CMK (cell line): ENCODE measurements at regions not wholly inside any gene's neighbourhood (a gene's known extent, or its start where the extent isn't known, plus 50 kb on each side); places are given as distances from the start of the nearest gene placed in this dataset.

ENCODE experiments used
- DNase-seq: peaks from one replicate; pipeline ENCODE4 v3.0.0-alpha.2; 2010; ENCODE audit warnings: low read depth

DNA sequence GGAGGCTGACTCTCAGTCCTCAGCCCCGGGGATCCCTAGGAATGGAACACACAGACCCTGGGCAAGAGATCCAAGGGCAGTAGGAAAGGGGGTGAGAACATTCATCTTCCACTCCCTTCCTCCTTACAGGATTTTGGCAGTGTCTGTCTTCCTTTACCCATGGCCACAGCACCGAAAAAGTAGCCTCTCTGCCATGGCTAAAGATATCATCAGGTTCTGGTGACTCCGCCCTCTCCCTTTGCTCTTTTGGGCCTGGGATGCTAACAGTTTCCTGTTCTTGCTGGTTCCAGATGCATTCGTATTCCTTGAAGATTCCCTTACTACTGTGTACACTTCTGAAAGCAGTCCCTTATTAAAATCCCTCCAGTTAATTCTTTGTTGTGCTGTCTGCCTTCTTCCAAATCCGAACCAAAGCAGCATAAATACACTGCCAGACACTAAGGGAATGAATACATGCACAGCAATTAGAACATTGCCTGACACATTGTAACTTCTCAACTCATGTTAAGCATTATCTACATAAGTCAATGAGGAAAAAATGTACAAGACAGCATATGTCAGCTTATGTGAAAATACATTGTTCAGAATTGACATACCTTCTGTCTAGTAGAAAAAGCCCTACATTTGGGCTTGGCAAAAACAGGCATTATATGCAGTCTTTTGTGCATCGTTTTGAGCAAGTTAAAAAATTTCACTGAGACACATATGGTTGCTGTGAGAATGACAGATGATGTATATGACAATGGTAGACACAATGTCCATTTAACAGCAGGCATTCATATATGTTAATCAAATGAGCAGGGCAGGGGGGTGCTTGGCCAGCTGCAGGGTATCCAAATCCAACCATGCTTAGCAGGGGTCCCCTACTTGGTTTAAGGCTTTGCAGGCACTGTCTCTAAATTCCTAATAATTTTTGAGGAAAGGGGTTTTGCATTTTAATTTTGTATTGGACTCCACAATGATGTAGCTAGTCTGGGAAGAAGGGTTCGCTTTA, 58.8 kb upstream of the RAI14 start:
- no peak for DNase-seq

DNA sequence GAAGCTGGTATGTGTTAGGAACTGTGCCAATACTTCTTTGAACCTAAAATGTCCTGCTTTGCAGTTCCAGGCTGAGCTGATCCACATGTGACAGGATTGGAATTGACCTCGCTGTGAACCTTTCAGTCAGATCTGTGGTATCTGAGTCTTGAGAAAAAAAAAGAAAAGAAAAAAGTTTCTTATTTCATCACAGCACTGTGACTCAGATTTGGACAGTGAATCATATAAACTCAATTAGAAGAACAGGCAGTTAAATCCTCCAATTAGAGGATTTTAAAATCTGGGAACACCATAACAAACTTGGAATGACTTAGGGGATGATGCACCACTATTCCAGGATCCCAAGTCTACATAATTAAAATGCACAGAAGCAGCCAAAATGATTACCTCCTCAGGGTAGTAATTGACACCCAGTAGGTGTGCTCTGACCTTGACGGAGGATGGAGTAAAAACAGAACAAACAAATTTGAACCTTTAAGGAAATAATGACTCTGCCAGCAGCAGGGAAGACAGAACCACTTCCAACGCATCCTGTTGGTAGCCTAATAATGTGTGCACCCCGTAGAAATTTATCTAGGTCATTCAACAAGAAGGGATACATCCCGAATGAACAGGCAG, 57.8 kb upstream of the RAI14 start:
- DNase-seq: no peak

DNA sequence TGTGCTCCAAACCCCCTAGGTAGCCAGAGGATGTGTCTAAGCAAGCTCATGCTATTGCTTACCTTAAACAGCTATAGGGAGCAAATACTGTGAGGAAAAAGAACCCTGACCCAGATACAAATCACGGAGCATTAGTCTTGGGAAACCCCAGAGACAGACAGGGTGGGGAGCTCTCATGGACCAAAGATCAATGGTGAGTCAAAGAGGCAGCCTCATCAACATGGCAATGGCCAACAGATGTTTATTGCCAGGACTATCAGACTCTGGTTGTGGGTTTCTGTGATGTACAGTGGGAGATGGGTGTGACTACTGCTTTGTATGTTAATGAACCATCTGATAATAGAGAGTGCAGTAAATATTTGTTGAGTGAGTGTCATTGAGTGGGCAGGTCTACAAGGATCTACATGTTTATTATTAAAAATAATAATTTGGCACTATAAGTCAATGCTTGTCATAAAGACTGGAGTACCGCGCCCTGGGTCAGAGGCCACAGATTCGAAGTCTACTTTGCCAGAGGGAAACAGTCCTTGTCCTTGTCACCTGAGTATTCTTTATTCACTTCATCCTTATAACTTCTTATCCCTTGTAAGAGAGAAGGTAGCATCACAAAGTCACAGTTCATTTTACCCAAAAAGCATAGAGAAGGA, 56.5 kb upstream of the RAI14 start:
- DNase-seq: no peak

DNA sequence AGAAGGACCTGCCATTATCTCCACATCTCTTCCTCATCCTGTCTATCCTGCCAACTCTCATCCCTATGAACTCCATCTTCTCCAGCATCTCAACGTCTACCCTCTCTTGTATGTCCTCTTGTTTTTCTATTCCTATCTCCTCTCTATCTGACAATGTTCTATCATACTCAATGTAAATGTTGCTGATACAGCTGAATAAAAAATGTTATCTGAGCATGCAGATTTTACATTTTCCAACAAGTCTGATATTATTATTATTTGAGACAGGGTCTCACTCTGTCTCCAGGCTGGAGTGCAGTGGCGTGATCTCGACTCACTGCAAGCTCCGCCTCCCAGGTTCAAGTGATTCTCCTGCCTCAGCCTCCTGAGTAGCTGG, 56.0 kb upstream of the RAI14 start:
- DNase-seq: no peak

DNA sequence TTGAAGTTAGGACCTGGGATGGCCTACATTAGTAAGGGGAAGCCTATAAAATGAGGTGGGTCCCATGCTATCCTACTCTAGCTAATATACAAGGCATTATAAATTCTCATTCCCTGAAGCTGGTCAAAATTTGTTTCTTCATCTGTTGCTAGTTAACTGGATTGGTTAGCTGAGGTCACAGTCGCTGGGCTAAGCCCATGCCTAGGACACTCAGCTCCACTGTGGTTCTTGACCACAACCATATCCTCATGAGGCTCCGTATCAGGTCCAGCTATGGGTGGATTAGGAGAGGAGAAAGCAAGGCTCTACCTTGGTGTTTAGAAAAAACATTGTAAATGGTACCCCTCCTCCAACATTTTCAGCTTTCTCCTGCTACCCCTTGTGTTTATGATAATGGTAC, 52.8 kb upstream of the RAI14 start:
- no peak for DNase-seq

DNA sequence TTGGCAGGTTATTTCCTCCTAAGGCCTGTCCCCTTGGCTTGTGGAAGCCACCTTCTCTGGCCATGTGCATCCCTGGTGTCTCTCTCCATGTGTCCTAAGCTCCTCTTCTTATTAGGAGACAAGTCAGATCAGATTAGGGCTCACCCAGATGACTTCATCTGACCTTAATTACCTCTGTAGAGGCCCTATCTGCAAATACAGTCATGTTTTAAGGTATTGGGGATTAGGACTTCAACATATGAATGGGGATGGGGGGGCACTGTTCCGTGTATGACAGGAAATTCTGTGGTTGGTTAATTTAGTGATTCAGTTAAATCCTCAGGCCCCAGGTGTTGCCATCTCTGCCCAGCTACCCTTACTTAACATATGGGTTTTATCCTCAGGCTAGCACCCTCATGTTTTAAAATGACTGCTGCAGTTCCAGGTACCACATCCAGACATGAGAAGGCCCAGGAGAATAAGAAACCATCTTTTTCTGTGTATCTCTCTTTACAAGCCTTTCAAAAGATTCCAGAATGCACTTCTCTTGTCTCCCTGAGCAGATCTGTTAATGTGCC, 51.9 kb upstream of the RAI14 start:
- DNase-seq: no peak

DNA sequence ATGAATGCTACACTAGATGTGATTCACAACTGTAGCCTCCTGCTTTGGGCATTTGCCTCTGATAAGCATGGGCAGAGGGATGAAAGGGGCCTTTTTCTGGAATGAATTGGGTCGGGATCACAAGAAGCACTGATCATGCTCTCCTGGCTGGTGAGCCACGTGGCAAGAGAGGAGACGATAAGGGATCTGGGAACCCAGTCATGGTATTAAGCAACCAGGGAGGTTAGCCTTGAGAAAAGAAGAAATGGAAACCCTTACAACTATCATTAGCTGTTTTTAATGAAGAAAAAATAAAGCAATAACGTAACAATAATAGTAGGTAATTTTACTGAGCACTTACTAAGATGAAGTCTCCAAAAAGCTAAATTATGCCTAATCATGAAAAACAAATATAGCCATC, 50.0 kb upstream of the RAI14 start:
- no peak for DNase-seq
